Ammon's horn (tissue), 1 donor: ENCODE measurements at regions not wholly inside any gene's neighbourhood (a gene's known extent, or its start where the extent isn't known, plus 50 kb on each side); places are given as distances from the start of the nearest gene placed in this dataset.

ENCODE experiments used
- DNase-seq: peaks from one replicate; pipeline ENCODE4 v3.0.0-alpha.2; 2016; ENCODE audit warnings: low spot score

DNA sequence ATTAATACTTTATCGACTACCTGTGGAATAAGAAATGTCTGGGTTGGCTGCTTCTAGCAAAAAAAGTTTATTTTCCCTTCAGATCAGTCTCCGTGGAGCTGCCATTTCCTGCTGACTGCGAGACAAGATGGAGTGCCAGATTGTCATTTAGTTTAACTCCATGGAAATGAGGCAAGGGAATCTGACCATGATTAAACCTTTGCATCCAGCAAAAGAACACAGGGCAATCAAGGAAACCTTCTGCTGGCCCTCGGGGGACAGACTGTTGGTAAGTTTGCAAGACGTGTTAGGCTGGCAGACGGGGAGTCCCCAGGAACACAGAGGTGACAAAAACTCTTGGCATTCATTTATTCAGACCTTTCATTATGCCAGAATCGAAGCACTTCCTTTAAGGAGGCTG lies 52.2 kb upstream of the SPACA1 start:
- DNase-seq, result no peak

DNA sequence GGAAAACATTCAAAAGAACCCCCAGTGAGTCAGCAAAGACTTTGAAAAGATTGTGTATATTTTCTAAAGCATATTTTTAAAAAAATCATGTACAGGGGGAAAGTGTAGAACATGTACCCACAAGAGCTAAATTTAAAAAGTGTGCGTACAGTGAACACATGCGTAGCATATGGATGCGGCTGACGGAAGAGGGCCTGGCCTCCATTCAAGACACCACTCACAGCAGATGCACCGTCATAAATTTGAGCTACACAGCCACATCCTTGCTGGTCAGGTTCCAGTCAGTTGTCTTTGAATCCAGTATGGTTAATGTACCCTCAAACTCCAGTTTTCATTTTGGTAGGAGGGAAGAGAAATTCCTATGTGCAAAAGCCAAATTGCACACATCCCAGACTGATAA lies 54.3 kb upstream of the SPACA1 start:
- DNase-seq, result peak; percentile 29

DNA sequence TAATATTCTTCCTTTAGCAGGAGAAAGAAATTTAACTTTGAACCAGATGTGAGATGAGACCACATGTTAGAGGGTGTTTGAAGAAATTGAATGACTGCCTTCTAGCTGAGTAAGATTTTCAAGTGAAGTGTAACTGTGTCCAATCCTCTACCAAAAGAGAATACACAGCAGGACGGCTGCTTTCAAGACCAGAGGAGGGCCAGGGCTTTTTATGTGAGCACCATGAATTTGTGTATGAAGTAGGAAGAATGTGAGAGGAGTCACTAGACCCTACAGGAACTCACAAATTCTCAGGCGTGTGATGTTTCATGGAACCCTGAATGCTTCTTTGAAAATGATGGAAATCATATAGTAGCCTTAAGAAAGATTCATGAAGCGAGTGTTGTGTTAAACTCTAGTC lies 56.8 kb upstream of the SPACA1 start:
- DNase-seq, result no peak

DNA sequence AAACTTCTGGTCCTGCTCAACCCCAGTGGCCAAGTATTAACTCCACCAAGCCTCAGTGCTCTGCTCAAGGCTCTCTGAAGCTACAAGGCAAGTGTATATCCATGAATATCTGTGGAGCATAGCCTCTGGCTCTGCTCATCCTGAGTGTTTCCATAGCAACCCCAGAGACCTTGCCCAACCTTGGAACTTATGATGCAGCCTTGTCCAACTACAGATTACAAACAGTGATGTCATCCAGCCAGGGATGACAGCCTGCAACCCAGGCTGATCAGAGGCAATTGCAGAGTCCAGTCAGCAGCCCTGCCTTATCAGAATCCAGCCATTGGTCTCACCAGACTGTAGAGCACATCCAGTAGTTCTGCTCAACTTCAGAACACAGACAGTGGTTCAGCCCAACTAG lies 65.5 kb upstream of the SPACA1 start:
- no peak for DNase-seq

DNA sequence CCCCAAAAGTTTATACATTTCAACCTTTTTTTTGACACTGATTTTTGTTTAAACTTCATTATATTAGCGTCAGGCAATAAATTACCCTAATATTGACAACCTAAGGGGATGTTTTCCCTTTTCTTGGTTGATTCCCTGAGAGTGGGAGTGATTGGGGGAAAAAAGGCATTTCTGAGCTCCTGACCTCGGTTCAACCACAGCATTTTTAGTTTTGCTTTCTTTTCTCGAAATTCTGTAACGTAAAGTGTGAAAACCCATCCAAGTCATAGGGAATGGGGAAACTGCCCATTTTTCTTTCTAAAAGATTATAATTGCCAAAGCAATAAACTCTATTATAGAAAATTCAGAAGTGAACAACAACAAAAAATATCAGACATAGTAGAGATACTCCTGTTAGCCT lies 67.9 kb upstream of the SPACA1 start:
- no peak for DNase-seq

DNA sequence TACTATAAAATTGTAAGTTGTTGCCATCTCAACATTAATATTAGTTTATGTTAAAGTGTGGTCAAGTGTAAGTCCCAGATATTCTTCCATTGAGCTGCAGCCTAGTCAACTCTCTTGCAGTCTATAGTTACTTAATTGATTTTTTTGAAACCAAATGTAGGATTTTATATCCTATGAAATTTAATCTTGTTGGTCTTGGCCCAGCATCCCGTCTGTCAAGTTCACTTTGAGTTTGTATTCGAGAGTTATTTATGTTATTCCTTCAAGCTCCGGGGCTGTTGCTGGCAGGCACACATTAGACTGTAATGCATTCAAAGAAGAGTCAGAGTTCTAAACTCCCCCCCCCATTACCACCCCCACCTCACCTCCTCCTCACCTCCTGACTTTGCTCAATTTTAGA lies 71.0 kb upstream of the SPACA1 start:
- no peak for DNase-seq

DNA sequence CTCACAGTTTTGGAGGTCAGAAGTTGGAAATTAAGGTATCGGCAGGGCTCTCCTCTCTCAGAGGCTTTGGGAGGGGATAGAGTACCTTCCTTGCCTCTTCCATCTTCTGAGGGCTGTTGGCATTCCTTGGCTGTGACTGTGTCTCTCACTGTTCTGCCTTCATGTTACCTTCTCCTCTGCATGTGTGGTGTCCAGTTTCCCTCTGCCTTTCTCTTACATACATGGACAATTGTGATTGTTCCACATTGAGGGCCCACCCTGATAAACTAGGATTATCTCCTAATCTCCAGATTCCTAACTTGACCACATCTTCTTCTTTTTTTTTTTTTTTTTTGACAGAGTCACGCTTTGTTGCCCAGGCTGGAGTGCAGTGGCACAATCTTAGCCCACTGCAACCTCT lies 72.1 kb upstream of the SPACA1 start:
- DNase-seq, result no peak

DNA sequence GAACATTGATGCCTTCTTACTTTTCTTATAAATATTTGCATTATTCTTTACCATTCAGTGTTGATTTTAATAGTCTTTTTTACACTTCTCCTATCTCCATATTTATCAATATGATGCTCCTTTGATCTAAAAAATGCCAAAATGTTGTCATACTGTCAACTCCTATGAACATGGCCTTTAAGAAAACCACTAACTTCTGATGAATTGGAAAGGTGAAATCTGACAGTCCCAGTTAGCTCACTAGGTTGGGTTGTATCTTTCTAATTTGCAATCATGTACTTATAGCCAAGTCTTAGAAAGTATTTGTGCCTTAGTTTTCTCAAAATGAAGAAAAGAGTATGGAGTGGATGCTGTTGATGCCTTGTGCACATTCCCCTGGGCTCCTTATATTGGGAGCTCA lies 75.4 kb upstream of the SPACA1 start:
- DNase-seq, result no peak

DNA sequence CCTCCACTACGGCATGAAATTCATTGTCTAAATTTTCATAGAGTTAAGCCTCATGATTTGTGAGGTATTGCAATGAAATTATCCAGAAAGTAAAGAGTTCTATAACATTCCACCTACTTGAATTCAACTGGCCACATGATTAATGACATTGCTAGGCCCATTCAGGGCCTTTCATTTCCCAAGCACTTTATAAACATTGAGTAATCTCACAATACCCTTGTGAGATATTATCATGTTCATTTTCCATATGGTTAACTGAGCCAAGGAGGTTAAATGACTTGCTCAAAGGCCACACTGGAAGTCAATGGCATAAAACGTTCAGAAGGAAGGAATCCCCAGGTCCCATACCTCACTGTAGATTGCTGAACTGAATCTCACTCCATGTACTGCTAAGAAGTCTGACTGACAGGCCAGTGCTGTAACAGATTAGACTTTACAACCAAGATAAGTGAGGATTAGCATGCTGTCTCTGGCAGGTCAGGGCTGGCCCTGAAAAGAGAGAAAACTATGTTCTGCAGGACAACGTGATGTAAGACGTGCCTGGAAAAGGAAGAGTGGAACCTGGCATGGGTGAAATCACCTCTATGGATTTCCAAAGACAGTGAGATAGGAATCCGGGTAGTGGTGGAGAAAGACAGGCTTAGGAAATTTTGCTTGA lies 75.9 kb upstream of the SPACA1 start:
- no peak for DNase-seq

DNA sequence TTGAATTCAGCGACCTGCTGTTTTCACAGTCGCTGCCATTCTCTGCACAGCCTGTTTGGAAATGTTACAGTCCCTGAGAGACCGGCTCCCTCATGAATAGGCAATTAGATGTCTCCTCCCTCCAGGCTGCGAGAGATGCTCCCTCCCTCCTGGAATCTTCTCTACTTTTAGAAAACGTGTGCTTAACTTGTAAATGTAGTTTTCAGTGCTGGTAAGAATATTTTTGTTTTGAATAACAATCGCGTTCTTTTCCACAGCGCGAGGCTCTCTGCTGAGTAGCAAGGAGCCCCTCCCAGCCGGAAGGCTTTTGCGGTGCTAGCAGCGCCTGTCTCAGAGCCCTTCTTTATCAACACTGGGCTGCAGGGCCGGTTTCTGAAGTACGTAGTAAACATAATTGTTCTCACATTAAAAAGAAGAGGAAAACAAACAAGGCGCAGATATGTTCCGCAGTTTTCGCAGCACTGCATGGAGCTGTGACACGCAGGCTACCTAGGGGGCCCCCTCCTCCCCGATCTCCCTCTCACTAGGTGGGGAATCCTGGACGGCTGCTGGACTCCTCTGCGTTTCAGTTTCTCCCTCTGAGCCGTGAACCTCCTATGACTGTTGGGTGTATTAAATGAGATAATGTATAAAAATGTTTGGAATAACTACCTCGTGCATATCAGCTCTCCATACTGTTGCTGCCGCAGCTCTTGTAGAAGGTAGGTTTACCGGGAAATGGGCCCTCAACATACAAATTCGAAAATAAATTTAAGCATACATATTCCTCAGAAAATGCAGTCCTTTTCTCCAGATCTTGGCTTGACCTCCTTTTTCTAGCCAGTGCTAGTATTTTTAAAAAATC lies 79.0 kb upstream of the SPACA1 start:
- peak; percentile 20 for DNase-seq

DNA sequence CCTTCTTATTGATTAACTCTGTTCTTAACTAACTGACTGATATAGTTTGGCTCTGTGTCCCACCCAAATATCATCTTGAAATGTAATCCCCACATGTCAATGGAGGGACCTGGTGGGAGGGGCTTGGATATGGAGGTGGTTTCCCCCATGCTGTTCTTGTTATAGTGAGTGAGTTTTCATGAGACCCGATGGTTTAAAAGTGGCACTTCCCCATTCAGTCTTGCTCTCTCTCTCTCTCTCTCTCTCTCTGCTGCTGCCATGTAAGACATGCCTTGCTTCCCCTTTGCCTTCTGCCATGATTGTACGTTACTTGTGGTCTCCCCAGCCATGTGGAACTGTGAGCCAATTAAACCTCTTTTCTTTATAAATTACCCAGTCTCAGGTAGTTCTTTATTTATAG lies 81.8 kb upstream of the SPACA1 start:
- no peak for DNase-seq

DNA sequence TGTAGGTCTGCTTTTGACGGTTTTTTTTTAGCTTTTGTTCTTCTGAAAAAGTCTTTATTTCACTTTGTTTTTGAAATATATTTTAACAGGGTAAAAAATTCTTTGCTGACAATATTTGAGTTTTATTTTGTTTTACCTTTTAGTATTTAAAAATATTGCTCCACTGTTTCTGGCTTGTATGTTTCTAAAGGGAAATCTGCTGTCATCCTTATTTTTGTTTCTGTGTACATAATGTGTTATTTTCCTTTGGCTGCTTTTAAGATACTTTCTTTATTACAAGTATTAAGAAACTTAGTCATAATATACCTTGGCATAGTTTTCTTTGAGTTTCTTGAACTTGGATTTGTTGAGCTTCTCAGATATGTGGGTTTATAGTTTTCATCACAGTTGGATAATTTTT lies 88.6 kb upstream of the SPACA1 start:
- no peak for DNase-seq

DNA sequence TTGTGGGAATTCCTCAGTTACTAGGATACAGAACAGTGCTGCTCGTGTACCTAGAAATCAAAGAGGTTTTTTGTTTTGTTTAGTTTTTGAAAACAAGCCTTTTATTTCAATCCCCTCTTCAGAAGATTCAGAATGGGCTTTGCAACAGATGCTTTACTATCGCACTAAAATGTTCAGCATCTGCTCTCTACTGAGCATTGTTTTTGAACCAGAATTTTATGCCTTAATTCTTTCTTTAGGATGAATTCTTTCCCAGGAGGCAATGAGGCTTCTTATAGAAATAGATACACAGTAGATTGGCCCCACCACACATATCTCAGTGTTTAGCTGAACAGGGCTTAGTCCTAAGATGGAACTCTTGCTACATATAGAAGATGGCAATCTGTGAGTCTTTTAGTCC lies 95.9 kb upstream of the SPACA1 start:
- DNase-seq, result no peak

DNA sequence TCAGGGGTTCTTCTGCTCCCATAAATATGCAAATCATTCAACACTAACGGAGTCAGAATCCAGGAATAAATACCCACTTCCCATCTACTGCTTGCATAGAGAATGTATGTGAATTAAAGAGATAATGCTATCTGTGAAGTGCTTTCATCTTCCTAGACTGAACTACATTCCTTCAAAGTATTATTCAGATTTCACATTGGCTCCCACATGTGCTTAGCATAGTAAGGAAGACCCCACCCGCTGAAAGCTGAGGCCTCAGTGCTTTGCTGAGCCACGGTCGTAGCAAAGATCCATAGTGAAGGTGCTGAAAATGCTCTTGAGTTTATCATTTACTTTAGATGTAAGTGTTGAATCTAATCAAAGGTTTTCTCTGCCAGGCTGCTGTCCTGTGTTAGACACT lies 97.0 kb upstream of the SPACA1 start:
- DNase-seq, result no peak

DNA sequence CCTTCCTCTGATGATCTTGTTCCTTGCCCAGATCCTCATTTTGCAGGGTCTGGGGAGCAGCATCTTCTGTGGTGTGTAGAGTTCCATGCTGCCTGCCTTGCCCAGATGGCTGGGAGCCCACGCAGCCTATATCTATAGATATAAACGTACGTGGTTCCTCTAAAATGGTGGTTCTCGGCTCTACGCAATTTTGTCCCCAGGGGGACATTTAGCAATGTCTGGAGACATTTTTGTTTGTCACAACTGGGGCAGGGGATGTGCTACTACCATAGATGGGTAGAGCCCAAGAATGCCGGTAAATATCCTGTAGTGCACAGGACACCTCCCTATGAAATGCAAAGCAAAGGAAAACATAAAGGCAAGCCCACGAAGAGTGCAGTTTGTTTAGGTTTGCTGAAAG lies 98.4 kb upstream of the SPACA1 start:
- no peak for DNase-seq

DNA sequence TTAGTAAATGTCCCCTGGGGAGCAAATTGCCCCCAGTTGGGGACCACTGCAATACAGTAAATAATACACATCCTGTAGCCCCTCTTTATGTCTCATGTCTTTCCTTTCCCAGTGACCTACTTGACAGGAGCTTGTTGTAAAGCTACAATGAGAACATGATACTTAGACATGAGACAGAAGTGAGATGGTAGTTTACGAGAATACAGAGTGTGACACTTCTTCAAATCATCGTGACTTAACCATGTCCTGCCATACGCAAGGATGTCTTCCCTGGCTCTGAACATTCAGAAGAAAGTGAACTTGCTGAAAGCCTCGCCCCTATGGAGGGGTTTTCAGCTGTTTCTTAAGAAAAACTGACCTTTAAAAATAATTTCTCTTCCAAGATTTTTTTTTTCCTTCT lies 101.0 kb upstream of the SPACA1 start:
- no peak for DNase-seq

DNA sequence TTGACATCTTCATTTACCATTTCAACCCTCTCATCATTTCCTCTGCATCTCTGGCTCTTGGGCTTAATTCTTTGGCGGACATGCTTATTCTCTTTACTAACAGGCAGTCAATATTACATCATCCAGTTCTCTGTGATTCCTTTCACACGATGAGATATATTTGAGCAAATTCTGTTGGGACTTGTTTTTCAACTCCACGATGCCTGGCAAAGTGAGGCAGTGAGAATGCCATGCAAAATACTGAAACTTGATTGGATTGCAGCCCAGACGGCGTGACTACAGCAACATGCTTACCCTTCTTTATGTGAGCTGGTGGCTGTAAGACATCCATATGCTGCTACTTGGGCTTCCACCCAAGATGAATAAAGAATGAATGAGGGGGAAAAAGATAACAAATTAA lies 101.7 kb upstream of the SPACA1 start:
- no peak for DNase-seq

DNA sequence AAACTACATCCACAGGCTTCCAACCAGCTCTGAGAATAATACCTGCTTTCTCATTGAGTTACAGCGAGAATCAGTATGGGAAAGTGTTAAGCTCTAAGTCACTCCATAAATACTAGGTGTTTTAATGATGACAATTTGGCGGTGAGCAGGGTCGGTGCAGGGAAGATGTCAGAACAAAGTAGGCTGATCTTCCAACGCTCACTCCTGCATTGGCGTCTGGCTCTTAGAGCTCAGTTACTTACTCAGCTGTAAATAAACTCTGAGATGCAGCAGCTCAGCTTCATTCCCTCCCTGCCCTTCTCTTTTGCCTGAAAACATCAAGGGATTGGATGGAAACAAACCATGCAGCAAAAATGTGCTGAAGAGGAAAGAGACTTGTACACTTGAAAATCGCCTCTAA lies 102.5 kb upstream of the SPACA1 start:
- DNase-seq, result no peak

DNA sequence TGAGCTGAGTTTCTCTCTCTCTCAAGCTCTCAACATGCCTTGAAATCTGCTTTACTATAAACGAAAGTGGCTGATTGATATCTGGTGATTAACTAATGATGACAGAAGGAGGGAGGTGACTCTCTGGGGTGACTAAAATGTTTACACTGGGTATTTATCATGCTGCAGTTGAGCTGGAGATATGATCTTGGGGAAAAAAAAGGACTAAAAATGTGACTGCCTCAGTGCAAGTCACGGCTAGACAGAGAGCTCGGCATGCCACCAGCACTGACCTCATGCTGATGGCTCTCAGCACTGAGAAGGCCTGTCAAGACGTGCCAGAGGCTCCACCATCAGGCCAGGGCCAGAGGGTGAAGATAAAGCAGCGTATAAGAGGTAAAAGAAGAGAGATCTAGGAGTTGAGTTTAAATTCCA lies 103.1 kb upstream of the SPACA1 start:
- peak; percentile 59 for DNase-seq

DNA sequence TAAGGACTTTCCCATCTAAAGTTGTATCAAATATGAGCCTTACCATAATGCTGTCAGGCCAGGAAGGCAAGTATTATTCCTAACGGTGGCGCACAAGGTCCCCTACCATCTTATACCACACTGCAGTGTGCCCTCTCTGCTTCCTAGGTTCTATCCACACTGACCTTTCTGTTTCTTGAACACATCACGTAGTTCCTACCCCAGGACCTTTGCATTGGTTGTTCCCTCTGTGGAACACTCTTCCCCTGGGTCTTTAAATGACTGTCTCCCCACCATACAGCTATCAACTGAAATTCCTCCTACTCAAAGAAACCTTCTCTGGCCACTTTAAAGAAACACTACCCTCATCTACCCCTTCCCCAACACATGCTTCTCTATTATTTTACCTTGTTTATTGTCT lies 104.5 kb upstream of the SPACA1 start:
- DNase-seq, result no peak

DNA sequence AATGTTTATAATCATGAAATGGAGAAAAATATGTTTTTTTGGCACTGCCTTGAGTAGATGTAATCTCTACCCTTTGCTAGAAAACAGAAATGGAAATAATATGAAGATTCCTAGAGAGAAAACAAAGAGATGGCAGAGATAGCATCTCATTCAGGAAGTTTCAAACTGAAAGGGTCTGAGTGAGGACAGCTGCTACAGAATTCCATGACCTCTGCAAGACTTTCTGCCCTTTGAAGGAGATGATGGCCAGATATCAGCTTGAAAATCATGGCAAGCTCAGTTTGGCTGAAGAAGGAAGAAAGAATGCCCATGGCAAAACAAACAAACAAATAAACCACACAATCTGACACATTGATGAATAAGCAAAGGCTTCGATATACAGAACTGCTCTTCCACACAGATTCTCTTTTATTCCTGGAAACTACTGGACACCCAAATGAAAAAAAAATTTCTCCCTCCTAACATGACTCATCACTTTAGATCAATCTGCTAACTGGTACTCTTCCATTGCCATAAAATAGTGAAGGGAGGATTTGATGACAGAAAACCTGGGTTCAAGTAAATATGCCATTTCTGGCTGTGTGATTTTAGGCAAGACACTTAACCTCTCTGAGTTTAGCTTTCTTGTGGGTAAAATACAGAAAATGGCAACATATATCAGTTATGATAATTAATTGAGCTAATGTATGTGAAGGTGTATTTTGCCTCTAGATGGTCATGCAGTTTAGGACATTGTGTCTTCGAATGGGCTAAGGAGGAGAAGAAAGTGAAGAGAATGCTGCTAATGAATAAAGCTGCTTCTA lies 105.9 kb upstream of the SPACA1 start:
- DNase-seq, result no peak

DNA sequence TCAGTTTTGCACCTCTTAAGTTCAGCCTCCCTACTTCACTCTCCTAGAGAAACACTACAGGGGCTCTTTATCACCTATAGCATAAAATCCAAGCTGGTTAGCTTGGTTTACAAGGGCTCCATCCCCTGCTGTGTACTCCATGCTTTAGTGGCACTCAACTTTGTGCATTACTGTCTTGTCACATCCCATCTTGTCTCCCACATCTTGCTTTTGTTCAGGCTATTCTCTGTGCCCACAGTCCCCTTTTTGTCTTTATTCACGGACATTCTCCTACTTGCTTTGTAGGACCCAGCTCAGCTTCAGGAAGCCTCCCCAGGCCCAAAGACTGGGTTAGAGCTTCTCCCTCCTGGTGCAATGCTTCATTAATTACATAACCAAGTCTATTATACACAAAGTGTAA lies 107.9 kb upstream of the SPACA1 start:
- no peak for DNase-seq

DNA sequence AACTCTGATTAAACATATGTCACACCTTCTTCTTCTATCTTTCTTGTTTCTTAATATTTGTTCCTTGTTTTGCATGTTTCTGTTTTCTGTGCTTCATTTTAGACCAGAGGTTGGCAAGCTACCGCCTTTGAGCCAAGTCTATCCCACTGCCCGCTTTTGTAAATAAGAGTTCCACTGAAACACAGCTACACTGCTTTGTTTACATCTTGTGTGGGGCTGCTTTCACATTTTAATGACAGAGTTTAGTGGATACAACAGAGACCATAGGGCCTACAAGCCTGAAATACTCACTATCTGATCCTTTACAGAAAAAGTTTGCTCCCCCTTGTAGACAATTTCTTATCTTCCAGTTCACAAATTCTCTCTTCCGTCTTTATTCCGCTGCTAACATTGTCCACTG lies 109.4 kb upstream of the SPACA1 start:
- no peak for DNase-seq
